ENCODE measurements at regions not wholly inside any gene's neighbourhood (a gene's known extent, or its start where the extent isn't known, plus 50 kb on each side); places are given as distances from the start of the nearest gene placed in this dataset.
"Not testable (repeated sequence)": the region's sequence is repeated elsewhere in the genome, so short reads cannot be mapped to it uniquely, and the experiment has no call there.

GRCh38 chr2:129565551-129566109 is 413.8 kb upstream of the RAB6C start:
- Histone ChIP-seq H3K9me2 (replicated peaks; ENCODE audit: insufficient read depth) (no peaks in the 10 kb centered on the region), H3K4me1 (ENCODE audit: insufficient read depth) (no peaks in the 10 kb centered on the region), H2AFZ (no peak overlapping the region), H3K4me3 (no peak overlapping the region), H3K4me2 (peak overlapping the region; percentile 37), H3K9me3 (ENCODE audit: low read depth) (no peaks in the 10 kb centered on the region), H3K27me3 (no peaks in the 10 kb centered on the region), H3K27ac (no peak overlapping the region), H3K36me3 (replicated peaks; ENCODE audit: insufficient read depth, low read depth) (no peaks in the 10 kb centered on the region), H4K20me1 (ENCODE audit: insufficient read depth, poor library complexity, severe bottlenecking) (no peaks in the 10 kb centered on the region), H3K79me2 (no peaks in the 10 kb centered on the region)
- DNase-seq (ENCODE audit: low spot score) = no peak
- no peak for TF ChIP-seq EZH2 (IDR thresholded peaks at IDR 0.05; ENCODE audit: borderline replicate concordance)
- 54% methylated on average over 5 of the region's 5 CpGs for WGBS (ENCODE audit: low lambda C conversion rate, missing lambda C conversion rate)

GRCh38 chr2:129570812-129571211 is 408.7 kb upstream of the RAB6C start:
- H3K4me2 ChIP-seq; H3K36me3 ChIP-seq (replicated peaks; ENCODE audit: insufficient read depth, low read depth); H2AFZ ChIP-seq; H3K27me3 ChIP-seq; H3K79me2 ChIP-seq; H3K4me3 ChIP-seq; DNase-seq (ENCODE audit: low spot score); H4K20me1 ChIP-seq (ENCODE audit: insufficient read depth, poor library complexity, severe bottlenecking); H3K27ac ChIP-seq; H3K9me2 ChIP-seq (replicated peaks; ENCODE audit: insufficient read depth); H3K9me3 ChIP-seq (ENCODE audit: low read depth); H3K4me1 ChIP-seq (ENCODE audit: insufficient read depth): not testable (repeated sequence)
- WGBS (ENCODE audit: low lambda C conversion rate, missing lambda C conversion rate) = 100% methylated on average over 2 of the region's 2 CpGs

- WGBS (ENCODE audit: low lambda C conversion rate, missing lambda C conversion rate) = 72% methylated on average over 2 of the region's 2 CpGs
- Histone ChIP-seq H3K9me2 (replicated peaks; ENCODE audit: insufficient read depth) (no peaks in the 10 kb centered on the region), H3K4me1 (ENCODE audit: insufficient read depth) (no peaks in the 10 kb centered on the region), H3K27me3 (no peaks in the 10 kb centered on the region), H3K27ac (no peak overlapping the region), H3K4me2 (no peak overlapping the region), H4K20me1 (ENCODE audit: insufficient read depth, poor library complexity, severe bottlenecking) (no peaks in the 10 kb centered on the region), H3K79me2 (no peaks in the 10 kb centered on the region), H2AFZ (no peak overlapping the region), H3K4me3 (no peak overlapping the region), H3K36me3 (replicated peaks; ENCODE audit: insufficient read depth, low read depth) (no peaks in the 10 kb centered on the region), H3K9me3 (ENCODE audit: low read depth) (no peaks in the 10 kb centered on the region)
- TF ChIP-seq EZH2phosphoT487 (IDR thresholded peaks at IDR 0.05; ENCODE audit: low read depth, severe bottlenecking, unreplicated experiment) = no peak
- no peak for TF ChIP-seq CTCF (IDR thresholded peaks at IDR 0.05; ENCODE audit: poor library complexity)
- TF ChIP-seq EZH2 (IDR thresholded peaks at IDR 0.05; ENCODE audit: borderline replicate concordance) = no peak
- no peak for DNase-seq (ENCODE audit: low spot score)
These were observed 404.0 kb upstream of the RAB6C start for GRCh38 chr2:129575431-129575830.

- WGBS (ENCODE audit: low lambda C conversion rate, missing lambda C conversion rate) = 96% methylated on average over 4 of the region's 4 CpGs
- H3K4me3 ChIP-seq = no peak overlapping the region
- no peaks in the 10 kb centered on the region for H3K27me3 ChIP-seq
- H3K4me1 ChIP-seq (ENCODE audit: insufficient read depth) = no peaks in the 10 kb centered on the region
- no peak overlapping the region for H2AFZ ChIP-seq
- H3K9me3 ChIP-seq (ENCODE audit: low read depth) = no peaks in the 10 kb centered on the region
- H3K79me2 ChIP-seq = no peaks in the 10 kb centered on the region
- no peak overlapping the region for H3K27ac ChIP-seq
- no peak overlapping the region for H3K4me2 ChIP-seq
- DNase-seq (ENCODE audit: low spot score) = no peak
- H4K20me1 ChIP-seq (ENCODE audit: insufficient read depth, poor library complexity, severe bottlenecking) = no peaks in the 10 kb centered on the region
- H3K9me2 ChIP-seq (replicated peaks; ENCODE audit: insufficient read depth) = no peaks in the 10 kb centered on the region
- no peaks in the 10 kb centered on the region for H3K36me3 ChIP-seq (replicated peaks; ENCODE audit: insufficient read depth, low read depth)
- TF ChIP-seq CTCF (IDR thresholded peaks at IDR 0.05; ENCODE audit: poor library complexity) (no peak), EZH2phosphoT487 (IDR thresholded peaks at IDR 0.05; ENCODE audit: low read depth, severe bottlenecking, unreplicated experiment) (no peak), EZH2 (IDR thresholded peaks at IDR 0.05; ENCODE audit: borderline replicate concordance) (no peak)
These were observed 403.6 kb upstream of the RAB6C start for GRCh38 chr2:129575880-129576279.
